GM19025 (cell line): ENCODE measurements at regions not wholly inside any gene's neighbourhood (a gene's known extent, or its start where the extent isn't known, plus 50 kb on each side); places are given as distances from the start of the nearest gene placed in this dataset.

Source experiments
- ATAC-seq: cut with Tn5 transposase; IDR thresholded peaks from one replicate; pipeline ENCODE4 v1.9.1; 2021; ENCODE audit warnings: mild to moderate bottlenecking, low read depth, moderate library complexity; ENCODE audit not compliant: unreplicated experiment

DNA sequence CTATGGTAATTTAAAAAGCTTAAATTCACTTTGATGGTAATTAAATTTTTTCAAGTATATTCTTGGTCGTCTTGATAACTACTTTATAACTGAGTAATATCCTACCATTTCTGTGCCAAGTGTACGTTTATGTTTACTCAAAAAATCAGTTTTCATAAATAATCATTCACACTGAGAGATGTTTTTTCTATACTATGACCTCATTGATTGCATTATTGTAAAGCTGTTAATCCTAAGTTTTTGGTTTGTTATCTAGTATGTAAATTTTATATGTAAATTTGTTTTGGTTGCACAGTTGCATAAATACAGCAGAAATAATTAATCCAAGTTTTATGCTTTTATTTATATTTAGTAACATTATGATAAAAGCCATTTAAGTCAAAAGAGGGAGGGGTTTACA, 196.4 kb upstream of the PRICKLE1 start:
- ATAC-seq, result no peak

DNA sequence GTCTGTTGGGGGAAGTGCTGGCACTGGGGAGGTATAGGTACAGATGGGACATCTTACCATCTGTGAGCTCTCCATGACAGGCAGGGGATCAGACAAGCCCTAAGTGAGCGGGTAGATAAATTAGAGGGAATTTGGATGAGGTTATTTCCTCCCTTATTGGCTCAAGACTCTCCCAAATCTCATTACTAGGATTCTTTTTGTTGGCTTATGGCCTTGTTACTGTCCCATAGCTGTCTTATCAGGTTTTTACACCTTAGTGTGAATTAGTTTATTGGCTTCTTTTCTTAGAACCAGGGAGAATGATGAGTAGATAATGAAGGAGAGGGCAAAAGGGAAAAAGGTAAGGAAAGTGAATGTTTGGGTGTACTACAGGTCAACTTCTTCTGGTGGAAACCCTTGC, 191.1 kb upstream of the PRICKLE1 start:
- no peak for ATAC-seq

DNA sequence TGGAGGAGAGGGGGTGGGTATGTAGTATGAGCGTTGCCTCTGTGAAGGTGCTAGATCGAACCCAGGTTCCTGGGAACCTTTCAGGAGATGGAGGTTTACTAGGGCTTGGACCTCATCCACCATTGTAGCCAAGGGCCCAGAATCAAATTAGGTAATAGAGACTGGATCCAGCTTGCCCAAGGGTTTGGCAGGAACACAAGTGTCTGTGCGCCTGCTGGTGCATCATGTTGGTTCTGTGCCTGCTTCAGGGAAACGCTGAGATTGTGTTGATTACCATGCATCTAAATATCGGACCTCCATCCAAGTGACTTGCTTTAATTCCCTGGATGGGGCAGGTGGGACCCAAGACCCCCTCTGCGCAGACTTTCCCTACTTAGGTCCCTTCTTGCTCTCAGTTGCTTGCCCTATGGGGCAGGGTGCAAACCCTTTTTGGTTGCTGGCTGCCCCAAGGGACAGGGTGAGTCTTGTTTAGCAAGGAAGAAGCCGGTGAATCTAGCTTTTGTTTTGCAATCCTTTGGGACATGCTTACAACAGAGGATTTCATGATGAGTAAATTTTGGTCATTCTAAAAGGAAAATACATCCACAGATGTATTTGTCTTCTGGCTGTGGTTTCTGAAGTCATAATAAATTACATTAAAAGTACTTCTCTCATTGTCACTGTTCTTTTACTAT, 189.8 kb upstream of the PRICKLE1 start:
- no peak for ATAC-seq

DNA sequence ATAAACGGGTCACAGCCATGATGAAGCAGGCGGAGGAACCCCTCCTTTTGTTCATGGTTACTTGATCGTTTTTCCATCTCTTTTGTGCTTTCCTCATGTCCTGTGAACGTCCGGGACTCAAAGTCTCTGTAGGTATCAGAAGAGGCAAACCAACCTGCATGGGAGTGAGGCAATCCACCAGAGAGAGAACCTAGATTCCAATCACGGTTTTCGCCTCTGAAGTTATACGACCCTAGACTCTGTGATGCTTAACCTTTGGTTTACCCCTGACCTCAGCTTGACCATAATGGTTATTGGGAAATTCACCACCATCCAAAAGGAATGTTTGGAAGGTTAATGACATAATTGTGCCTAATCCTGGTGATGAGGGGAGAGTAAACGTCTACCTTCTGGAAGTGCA, 186.8 kb upstream of the PRICKLE1 start:
- ATAC-seq, result no peak

DNA sequence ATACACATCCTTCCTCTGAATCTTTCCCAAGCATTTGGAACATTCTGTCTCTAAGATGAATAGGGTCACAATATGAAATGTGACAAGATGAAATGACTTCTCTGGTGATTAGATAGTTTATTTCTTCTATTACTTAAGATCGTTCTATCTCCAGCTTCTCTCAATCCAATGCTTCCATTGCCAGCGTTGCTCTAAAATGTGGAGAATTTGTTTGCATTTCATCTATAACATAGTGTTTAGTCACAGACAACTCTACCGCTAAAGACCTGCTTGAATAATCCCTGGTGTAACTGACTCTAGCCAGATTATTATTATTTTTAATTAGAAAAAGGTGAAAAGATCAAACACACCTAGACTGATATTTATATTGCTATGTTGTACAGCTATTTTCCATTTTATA, 184.7 kb upstream of the PRICKLE1 start:
- no peak for ATAC-seq

DNA sequence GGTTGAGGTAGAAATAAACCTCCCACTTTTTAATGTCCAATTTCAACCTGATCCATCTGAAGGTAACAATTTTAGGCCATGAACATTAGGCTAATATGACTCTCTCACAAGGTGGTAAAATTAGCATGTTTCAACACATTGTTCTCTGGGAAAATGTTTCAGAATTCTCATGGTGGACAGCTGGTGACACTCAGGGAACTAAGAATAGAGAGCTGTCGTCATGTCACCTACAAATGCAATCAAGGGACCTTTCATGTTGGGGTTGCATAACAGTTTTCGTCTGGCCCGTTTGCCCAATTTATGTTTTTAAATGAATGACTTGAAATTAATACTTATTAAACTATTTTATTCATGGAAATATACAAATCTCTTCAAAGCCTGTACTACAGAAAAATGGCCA, 180.7 kb upstream of the PRICKLE1 start:
- no peak for ATAC-seq

DNA sequence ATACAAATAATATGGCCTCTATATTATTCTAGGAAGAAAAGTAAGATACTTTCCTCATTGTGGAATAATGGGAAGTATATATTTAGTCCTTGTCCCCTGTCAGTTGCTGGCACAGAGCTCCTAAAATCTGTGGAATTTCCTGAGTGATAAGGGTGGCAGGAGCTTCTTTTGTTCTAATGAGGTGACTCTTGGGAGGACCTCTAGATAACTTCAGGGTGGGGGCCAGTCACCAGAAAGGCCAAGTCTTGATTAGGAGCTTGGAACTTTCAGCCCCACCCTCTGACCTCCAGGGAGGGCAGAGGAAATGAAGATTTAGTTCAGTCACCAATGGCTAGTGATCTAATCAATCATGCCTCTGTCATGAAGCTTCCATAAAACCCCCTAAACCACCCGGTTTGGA, 179.9 kb upstream of the PRICKLE1 start:
- no peak for ATAC-seq

DNA sequence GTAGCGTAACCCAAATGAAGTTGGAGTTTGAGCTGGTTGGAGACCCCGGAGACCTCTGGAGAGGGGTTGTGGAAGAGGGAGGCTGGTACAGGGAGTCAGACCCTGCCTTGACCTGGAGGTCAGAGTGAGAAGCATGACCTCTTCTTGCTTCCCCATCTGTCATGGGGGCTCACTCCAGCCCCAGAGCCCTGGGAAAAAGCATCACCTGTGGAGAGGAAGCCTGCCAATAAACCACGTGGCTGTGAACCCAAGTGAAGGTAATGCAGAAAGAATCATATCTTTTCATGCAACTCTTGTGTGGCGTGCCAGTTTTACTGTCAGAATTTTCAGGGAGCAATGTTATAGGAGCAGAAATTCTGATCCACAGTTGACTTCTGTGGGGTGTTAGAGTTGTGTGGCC, 178.5 kb upstream of the PRICKLE1 start:
- no peak for ATAC-seq

DNA sequence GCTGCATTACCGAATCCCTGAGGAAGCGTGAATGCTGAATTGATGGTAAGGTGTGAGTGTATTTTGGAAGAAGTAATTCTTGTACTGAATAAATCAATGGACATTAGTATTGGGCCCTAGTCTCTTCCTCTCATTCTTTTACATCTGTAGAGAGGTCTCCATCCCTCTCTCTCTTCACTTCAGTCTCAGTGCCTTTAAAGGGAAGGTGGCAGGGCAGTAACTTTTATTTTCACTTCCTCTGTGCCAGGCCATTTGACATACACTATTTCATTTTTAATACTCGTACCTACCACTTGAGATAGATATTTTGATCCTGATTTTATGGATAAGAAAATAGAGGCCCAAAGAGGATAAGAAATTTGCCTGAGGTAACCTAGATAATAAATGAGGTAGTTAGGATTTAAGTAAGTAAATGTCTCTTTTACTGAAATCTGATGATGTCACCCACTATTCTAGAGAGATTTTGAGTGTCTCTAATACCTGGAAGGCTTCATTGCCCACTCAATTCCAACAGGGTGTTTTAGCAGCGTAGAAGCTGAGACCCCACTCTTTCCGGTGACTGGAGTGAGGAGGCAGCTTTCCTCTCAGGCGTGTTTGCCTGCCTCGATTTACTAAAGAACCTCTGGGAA, 177.9 kb upstream of the PRICKLE1 start:
- no peak for ATAC-seq

DNA sequence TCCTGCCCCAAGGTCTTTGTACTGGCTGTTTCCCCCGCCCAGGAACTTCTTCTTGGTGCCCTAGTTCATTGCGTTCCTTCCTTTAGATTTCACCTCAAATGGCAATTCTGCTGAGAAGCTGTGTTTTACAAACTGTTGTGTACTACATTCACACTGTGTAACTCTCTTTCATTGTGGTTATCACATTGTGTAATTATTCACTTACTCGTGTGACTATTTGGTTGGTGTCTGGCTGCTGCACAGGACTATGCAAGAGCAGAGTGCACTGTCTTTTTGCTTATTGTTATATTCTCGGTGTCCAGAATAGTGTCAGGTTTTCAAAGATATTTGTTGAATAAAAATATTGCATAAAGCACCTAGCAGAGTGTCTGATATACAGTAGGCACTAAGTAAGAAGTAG, 177.2 kb upstream of the PRICKLE1 start:
- no peak for ATAC-seq

DNA sequence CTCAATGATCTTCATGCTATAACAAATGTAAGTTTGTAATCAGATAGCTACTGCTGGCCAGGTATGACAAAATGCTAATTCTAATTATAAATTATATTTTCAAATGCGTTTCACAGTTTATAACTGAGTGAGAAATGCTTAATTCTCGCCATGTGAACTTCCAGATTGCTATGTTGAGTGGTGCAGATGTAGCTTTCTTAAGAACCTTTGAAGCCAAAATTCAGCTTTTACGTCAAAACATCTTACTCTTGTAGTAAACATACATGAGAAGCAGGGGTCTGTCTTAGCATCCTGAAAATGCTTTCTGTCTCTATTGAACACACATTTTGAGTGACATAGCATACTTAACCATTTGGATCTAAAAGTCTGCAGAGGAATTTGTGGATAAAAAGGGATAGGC, 176.5 kb upstream of the PRICKLE1 start:
- no peak for ATAC-seq

DNA sequence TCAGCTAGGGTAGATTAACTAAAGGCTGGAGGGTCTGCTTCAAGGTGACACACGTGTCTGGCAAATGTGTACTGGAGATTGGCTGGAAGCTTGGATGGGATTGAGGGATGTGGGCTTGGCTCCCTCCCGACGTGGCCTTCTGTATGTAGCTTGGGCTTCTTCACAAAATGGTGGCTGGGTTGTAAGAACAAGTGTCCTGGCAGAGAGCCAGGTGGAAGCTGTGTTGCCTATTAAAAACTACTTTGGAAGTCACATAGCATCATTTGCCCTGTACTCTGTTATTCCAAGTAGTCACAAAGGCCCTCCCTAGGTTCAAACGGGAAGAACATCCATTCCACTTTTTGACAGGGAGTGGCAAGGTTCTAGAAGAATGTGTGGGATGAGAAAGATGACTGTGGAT, 174.1 kb upstream of the PRICKLE1 start:
- no peak for ATAC-seq

DNA sequence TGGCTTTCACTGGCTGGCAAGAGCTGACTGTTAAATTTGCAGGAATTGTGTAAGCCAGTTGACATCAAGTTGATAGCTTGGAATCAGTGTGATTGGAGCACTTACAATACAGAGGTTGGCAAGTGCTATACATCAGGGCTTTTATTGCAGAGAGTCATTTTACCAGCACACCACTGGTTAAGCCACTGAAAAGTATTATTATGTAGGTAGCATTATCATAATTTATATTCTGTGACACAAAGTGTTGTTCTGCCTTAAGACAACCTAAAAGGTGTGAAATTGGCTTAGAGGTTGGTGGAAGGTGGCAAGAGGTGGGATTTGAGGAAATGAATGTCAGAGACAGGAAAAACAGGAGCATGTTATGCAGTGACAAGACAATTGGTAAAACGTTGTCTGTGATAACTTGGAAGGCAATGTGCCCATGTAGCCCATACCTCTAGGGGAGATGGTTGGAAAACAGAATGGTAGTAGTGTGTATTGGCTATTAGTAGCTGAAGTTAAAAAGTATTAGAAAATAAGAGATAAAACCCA, 172.9 kb upstream of the PRICKLE1 start:
- ATAC-seq, result peak; percentile 8

DNA sequence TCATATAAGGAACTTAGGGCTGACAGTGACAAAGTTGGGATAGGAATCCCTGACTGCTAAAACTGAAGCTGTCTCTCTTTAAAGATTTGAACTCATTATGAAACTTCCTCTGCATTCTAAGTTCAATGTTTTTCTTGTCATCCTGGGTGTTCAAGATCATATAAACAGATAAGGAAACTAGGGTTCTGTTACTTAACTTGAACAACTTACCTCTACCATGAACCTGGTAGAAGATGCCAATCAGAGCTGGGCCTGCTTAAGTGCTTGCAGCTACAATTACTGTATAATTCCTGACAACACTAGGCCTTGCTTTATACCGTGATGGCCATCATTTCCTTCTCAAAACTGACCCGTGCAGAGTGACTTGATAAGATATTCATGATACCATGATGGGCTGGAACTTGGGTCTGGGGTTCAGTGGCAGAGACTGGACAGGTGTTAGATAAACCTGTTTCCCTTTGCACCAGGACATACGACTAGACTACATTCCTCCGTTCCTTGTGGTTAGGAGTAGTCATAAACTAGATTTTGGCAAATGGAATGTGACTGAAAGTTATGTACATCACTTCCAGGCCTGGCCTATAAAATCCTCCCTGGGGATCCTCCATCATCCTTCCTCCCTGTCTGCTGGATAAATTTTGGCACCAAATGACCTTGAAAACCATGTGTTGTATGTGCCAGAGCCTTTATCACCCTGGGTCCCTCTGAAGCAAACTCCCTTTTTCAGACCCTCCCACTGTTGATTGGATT, 172.2 kb upstream of the PRICKLE1 start:
- no peak for ATAC-seq

DNA sequence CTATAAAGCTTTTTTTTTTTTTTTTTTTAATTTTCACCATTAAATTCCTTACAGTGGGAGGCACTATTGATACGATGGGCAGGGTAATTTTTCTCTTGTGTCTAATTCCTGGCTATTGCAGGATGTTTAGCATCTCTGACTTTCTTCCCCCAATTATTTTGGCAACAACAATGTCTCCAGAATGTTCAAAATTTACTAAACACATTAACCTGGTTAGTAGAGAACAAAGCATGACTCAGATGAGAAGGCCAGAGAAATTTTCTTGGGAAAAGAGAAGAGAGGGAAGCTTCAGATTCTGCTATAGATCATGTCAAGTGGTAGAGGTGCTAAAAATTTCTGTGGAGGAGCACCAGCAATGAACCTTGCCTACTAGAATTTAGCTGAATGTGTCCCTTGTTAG, 171.5 kb upstream of the PRICKLE1 start:
- ATAC-seq, result no peak

DNA sequence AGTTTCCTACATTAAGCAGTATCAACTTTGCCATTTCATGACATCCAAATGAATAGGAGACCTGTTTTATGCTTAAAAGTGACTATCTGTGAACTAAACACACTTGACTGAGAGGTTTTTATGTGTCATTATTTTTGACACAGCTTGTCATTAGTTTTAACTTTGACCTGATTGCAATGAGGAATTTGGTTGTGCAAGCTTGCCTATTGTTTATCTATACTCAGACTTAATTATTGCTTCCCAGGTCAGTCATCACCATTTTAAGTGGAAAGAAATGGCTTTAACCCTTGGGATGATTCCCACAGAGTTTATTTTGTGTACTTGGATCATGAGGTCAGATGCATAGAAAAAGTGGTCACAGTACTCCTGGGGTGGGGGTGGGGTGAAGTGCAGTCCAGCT, 171.0 kb upstream of the PRICKLE1 start:
- no peak for ATAC-seq

DNA sequence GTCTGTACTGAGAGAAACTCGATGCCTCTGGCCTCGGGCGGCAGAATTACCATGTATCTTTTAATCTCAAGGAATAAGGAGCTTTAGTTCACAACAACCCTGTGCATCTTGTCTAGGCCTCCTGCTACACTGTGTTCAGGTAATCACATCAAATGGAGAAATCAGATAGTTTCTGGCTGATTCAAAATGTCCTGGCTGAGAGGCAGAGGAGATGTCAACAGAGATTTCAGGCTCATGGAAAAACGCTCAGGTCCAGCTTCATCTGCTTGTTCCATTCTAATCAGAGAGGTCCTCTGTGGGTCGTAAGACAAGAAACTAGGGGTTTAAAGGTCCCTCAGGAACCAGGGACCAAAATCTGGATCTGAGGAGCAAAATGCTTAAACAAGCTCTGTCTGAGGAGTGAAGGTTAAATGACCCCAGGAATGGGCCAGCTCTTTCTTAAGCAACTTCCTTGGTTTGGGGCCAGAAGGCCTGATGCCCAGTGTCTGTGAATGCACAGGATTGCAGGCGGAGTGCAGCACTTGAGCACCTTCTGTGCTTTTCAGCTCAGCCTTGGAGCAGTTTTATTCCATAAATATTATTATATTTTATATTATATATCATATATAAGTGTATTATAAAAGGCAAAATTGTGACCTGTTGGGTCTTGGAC, 170.2 kb upstream of the PRICKLE1 start:
- no peak for ATAC-seq

DNA sequence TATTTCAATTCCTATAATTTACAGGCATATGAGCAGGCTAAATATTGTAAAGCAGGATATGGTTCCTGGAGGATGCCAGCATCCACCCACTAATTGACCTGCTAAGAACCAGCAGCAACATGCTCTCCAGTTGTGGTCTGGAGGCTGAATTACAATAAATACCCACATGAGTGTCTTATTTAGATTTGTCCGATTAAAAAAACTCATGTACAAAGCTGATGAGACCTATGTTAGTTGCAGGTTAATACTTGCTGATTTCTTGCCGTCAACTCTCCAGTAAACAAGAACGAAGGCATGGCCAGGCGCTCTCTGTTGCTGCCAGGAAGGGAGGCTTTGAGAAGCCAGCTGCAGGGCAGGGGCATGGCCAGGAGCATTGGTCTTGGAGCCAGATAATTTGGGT, 169.3 kb upstream of the PRICKLE1 start:
- ATAC-seq, result no peak

DNA sequence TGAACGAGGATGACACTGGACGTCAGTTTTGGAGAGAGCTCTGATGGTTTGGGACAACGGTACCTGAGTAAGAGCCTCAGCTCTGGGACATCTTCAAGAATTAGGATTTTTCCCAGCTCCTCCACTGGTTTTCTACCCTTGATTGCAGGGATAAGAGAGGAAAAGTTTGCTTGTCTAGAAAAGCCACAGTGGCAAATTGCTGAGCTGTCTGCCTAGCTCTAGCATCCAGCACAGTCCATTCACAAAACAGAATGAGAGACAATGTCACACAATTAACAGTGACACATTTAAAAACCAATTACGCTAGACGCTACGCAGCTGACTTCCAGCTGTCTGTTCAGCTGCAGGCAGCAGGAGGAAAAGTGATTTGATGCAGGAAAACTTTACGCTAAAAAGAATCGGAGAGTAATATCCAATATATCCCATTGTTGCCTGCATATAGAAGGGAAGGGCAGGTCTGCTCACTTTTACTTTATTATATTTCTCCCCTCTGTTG, 168.1 kb upstream of the PRICKLE1 start:
- ATAC-seq, result no peak

DNA sequence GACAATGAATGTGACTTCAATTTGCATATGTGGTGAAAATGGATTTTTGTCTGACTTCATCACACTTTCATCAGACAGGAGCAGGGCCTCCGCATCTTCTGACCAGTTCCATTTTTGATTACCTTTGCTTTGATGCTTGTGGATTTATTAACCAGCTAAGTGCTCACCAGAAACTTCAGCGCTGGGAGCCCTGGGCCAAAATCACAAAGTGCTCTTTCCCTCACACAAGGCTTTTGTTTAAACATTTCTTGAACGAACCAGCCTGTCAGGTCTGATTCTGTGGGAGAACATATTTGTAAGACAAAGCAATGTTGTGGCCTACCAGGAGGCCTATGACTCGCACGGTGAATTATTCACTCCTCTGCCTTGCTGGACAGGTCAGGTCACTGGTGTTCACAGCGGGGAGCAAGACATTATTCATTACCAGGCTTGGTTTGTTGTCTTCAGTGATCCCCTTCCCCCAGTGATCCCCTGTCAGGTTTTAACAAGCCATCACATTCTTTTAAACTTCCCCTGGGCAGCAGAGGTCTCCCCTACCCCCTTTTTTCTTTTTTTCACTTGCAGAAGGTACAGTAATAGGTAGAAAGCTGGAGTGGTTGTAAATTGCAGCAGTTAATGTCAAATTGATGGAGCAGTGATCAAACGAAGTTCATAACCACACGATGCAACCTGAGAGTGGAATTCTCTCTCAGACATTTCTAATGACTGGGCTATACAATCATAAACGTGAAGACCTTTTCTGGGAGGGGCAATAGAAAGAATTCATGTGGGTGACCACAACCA, 167.5 kb upstream of the PRICKLE1 start:
- ATAC-seq, result peak; percentile 52
